Fibroblast of skin of abdomen (primary cell): ENCODE measurements at regions not wholly inside any gene's neighbourhood (a gene's known extent, or its start where the extent isn't known, plus 50 kb on each side); places are given as distances from the start of the nearest gene placed in this dataset.
"Not testable (repeated sequence)": the region's sequence is repeated elsewhere in the genome, so short reads cannot be mapped to it uniquely, and the experiment has no call there.

Experiments used
- DNase-seq: peaks from one replicate; pipeline ENCODE4 v3.0.0-alpha.2; 2013

- not testable (repeated sequence) for DNase-seq
Observed at GRCh38 chr7:131662301-131662873, 106.0 kb upstream of the PODXL start.

GRCh38 chr7:131657881-131658280 lies 101.5 kb upstream of the PODXL start:
- no peak for DNase-seq

GRCh38 chr7:131656980-131657723 lies 100.7 kb upstream of the PODXL start:
- DNase-seq = no peak

- no peak for DNase-seq
Observed at GRCh38 chr7:131655866-131656265, 99.4 kb upstream of the PODXL start.

GRCh38 chr7:131655447-131655846 lies 99.0 kb upstream of the PODXL start:
- DNase-seq = no peak

GRCh38 chr7:131654668-131655326 lies 98.4 kb upstream of the PODXL start:
- DNase-seq = peak; percentile 79

GRCh38 chr7:131654249-131654558 lies 97.8 kb upstream of the PODXL start:
- DNase-seq = no peak

- DNase-seq = peak; percentile 35
Observed at GRCh38 chr7:131653418-131654248, 97.2 kb upstream of the PODXL start.

- peak; percentile 13 for DNase-seq
Observed at GRCh38 chr7:131652934-131653333, 96.5 kb upstream of the PODXL start.

GRCh38 chr7:131652194-131652593 lies 95.8 kb upstream of the PODXL start:
- no peak for DNase-seq

- no peak for DNase-seq
Observed at GRCh38 chr7:131649879-131650278, 93.5 kb upstream of the PODXL start.

- no peak for DNase-seq
Observed at GRCh38 chr7:131649003-131649541, 92.6 kb upstream of the PODXL start.

- no peak for DNase-seq
Observed at GRCh38 chr7:131648491-131648890, 92.1 kb upstream of the PODXL start.

- DNase-seq = no peak
Observed at GRCh38 chr7:131646203-131646602, 89.8 kb upstream of the PODXL start.

- DNase-seq = peak; percentile 33
Observed at GRCh38 chr7:131642429-131642828, 86.0 kb upstream of the PODXL start.

- DNase-seq = no peak
Observed at GRCh38 chr7:131640686-131641085, 84.3 kb upstream of the PODXL start.

GRCh38 chr7:131638641-131639430 lies 82.4 kb upstream of the PODXL start:
- no peak for DNase-seq

GRCh38 chr7:131637859-131638258 lies 81.4 kb upstream of the PODXL start:
- no peak for DNase-seq

GRCh38 chr7:131636092-131636491 lies 79.7 kb upstream of the PODXL start:
- no peak for DNase-seq

GRCh38 chr7:131634197-131634596 lies 77.8 kb upstream of the PODXL start:
- not testable (repeated sequence) for DNase-seq

GRCh38 chr7:131633342-131633843 lies 77.0 kb upstream of the PODXL start:
- peak; percentile 77 for DNase-seq

GRCh38 chr7:131630427-131630826 lies 74.0 kb upstream of the PODXL start:
- DNase-seq = no peak
